GM10248 (cell line): ENCODE measurements at regions not wholly inside any gene's neighbourhood (a gene's known extent, or its start where the extent isn't known, plus 50 kb on each side); places are given as distances from the start of the nearest gene placed in this dataset.

ENCODE experiments used
- CTCF ChIA-PET: fragments of 300-600 bp; sonication (Branson Sonifier 250); formaldehyde crosslinking; extraction: SDS; loops from one replicate; lab custom pipeline; 2021; ENCODE audit warnings: antibody characterized with exemption; lab: Yijun Ruan, JAX
- POLR2A ChIA-PET: fragments of 350-650 bp; sonication (Branson Sonifier 250); formaldehyde crosslinking; extraction: SDS; loops from one replicate; lab custom pipeline; 2020; ENCODE audit warnings: antibody characterized with exemption; lab: Yijun Ruan, JAX
- DNase-seq: peaks from one replicate; pipeline ENCODE4 v3.0.0; 2012; ENCODE audit errors: extremely low spot score
- CTCF ChIP-seq: IDR thresholded peaks from 2 replicates; pipeline ENCODE4 v1.5.1; 2012; ENCODE audit warnings: mild to moderate bottlenecking, low read depth; ENCODE audit errors: extremely low read depth, missing control alignments, control extremely low read depth

GRCh38 chr11:133593036-133593435 lies 60.7 kb upstream of the OPCML start:
- no peak for DNase-seq
- ChIA-PET POLR2A (no interaction called here), CTCF (no interaction called here)
- TF ChIP-seq CTCF = no peak

GRCh38 chr11:133586903-133587517 lies 54.7 kb upstream of the OPCML start:
- ChIA-PET CTCF (no interaction called here), POLR2A (no interaction called here)
- no peak for TF ChIP-seq CTCF
- DNase-seq = no peak

GRCh38 chr11:133582750-133583149 lies 50.4 kb upstream of the OPCML start:
- ChIA-PET POLR2A (no interaction called here), CTCF (no interaction called here)

GRCh38 chr11:133582326-133582725 lies 50.0 kb upstream of the OPCML start:
- ChIA-PET CTCF (no interaction called here), POLR2A (no interaction called here)
- no peak for DNase-seq
- no peak for TF ChIP-seq CTCF

More at GRCh38 chr11:133582750-133583149, 50.4 kb upstream of the OPCML start:
- TF ChIP-seq CTCF = no peak
- DNase-seq = no peak
